HEK293 (cell line): ENCODE measurements at regions not wholly inside any gene's neighbourhood (a gene's known extent, or its start where the extent isn't known, plus 50 kb on each side); places are given as distances from the start of the nearest gene placed in this dataset.

Source experiments
- CTCF ChIA-PET: fragments of 350-600 bp; formaldehyde crosslinking; extraction: SDS; loops from one replicate; lab custom pipeline; 2021; ENCODE audit warnings: antibody characterized with exemption; lab: Yijun Ruan, JAX
- POLR2A ChIA-PET: fragments of 300-600 bp; formaldehyde crosslinking; extraction: SDS; loops from one replicate; lab custom pipeline; 2020; ENCODE audit warnings: antibody characterized with exemption, inconsistent platforms; lab: Yijun Ruan, JAX
- H3K27ac ChIP-seq: fragments of 200-500 bp; sonication (Bioruptor generic); 2 replicates; pipeline ENCODE4 v1.5.1; 2014; ENCODE audit warnings: low read depth, low read length, control low read depth, inconsistent platforms; ENCODE audit errors: extremely low read depth
- H3K36me3 ChIP-seq, 2 experiments: fragments of 200-500 bp in 1 of 2; sonication (Bioruptor generic) in 1 of 2; 1 replicate in 1 of 2; 2 replicates in 1 of 2; pipeline ENCODE4 v1.5.1; 2014 to 2017; ENCODE audit warnings: inconsistent platforms in 2 of 2, low read length in 2 of 2; ENCODE audit not compliant: control insufficient read depth in 2 of 2, insufficient read depth in 1 of 2
- H3K4me1 ChIP-seq: fragments of 200-500 bp; sonication (Bioruptor generic); 2 replicates; pipeline ENCODE4 v1.5.1; 2014; ENCODE audit warnings: mild to moderate bottlenecking, low read length, inconsistent platforms; ENCODE audit not compliant: control insufficient read depth, insufficient read depth
- H3K4me3 ChIP-seq: 2 replicates; pipeline ENCODE4 v1.5.1; 2011; ENCODE audit warnings: low read depth, mild to moderate bottlenecking, control low read depth, low read length, moderate library complexity
- H3K9me3 ChIP-seq: fragments of 200-500 bp; sonication (Bioruptor generic); 2 replicates; pipeline ENCODE4 v1.5.1; 2014; ENCODE audit warnings: low read depth, low read length, inconsistent platforms; ENCODE audit not compliant: control insufficient read depth, insufficient read depth
- EGR2 ChIP-seq: fragments of 450-650 bp; formaldehyde crosslinking; IDR thresholded peaks from 2 replicates; pipeline ENCODE4 v1.5.1; 2016; ENCODE audit warnings: low read depth, missing biosample characterization, missing genetic modification characterization
- GFI1B ChIP-seq: fragments of 450-650 bp; formaldehyde crosslinking; IDR thresholded peaks from 2 replicates; pipeline ENCODE4 v1.5.1; 2016; ENCODE audit warnings: missing biosample characterization, missing genetic modification characterization
- REPIN1 ChIP-seq: fragments of 450-650 bp; formaldehyde crosslinking; IDR thresholded peaks from 2 replicates; pipeline ENCODE4 v1.5.1; 2017; ENCODE audit warnings: missing biosample characterization, missing genetic modification characterization, low read depth
- TCF7L2 ChIP-seq: IDR thresholded peaks from 2 replicates; pipeline ENCODE4 v1.6.1; 2011; ENCODE audit warnings: low read depth, mild to moderate bottlenecking, inconsistent platforms, low read length, moderate library complexity, borderline replicate concordance
- ZBTB10 ChIP-seq: fragments of 450-650 bp; formaldehyde crosslinking; IDR thresholded peaks from 2 replicates; pipeline ENCODE4 v1.5.1; 2016; ENCODE audit warnings: missing biosample characterization, missing genetic modification characterization
- ZBTB17 ChIP-seq: fragments of 450-650 bp; formaldehyde crosslinking; IDR thresholded peaks from 2 replicates; pipeline ENCODE4 v1.5.1; 2016; ENCODE audit warnings: missing biosample characterization, missing genetic modification characterization
- ZBTB48 ChIP-seq: fragments of 450-650 bp; formaldehyde crosslinking; IDR thresholded peaks from 2 replicates; pipeline ENCODE4 v1.5.1; 2016; ENCODE audit warnings: missing biosample characterization, missing genetic modification characterization
- ZBTB49 ChIP-seq: fragments of 450-650 bp; formaldehyde crosslinking; IDR thresholded peaks from 2 replicates; pipeline ENCODE4 v1.5.1; 2016; ENCODE audit warnings: missing biosample characterization, missing genetic modification characterization, low read depth
- ZBTB7A ChIP-seq: fragments of 450-650 bp; formaldehyde crosslinking; IDR thresholded peaks from 2 replicates; pipeline ENCODE4 v1.5.1; 2016; ENCODE audit warnings: low read depth, missing biosample characterization, missing genetic modification characterization
- ZEB2 ChIP-seq: fragments of 450-650 bp; formaldehyde crosslinking; IDR thresholded peaks from 2 replicates; pipeline ENCODE4 v1.5.1; 2016; ENCODE audit warnings: missing biosample characterization, missing genetic modification characterization
- ZNF10 ChIP-seq: fragments of 450-650 bp; formaldehyde crosslinking; IDR thresholded peaks from 2 replicates; pipeline ENCODE4 v1.5.1; 2017; ENCODE audit warnings: missing biosample characterization, missing genetic modification characterization
- ZNF132 ChIP-seq: fragments of 450-650 bp; formaldehyde crosslinking; IDR thresholded peaks from 2 replicates; pipeline ENCODE4 v1.5.1; 2017; ENCODE audit warnings: missing biosample characterization, missing genetic modification characterization, borderline replicate concordance
- ZNF223 ChIP-seq: fragments of 450-650 bp; formaldehyde crosslinking; IDR thresholded peaks from 2 replicates; pipeline ENCODE4 v1.5.1; 2016; ENCODE audit warnings: missing biosample characterization, missing genetic modification characterization
- ZNF274 ChIP-seq, 2 experiments: fragments of 200-500 bp in 1 of 2; fragments of 450-650 bp in 1 of 2; sonication (Bioruptor generic) in 1 of 2; formaldehyde crosslinking in 1 of 2; IDR thresholded peaks; 2 replicates each; pipeline versions ENCODE4 v1.5.1 to v1.6.1; 2014 to 2016; ENCODE audit warnings: borderline replicate concordance in 1 of 2, inconsistent platforms in 1 of 2, low read length in 1 of 2, missing biosample characterization in 1 of 2, missing genetic modification characterization in 1 of 2
- ZNF362 ChIP-seq: fragments of 450-650 bp; formaldehyde crosslinking; IDR thresholded peaks from 2 replicates; pipeline ENCODE4 v1.5.1; 2016; ENCODE audit warnings: missing biosample characterization, missing genetic modification characterization
- ZNF404 ChIP-seq: fragments of 450-650 bp; formaldehyde crosslinking; IDR thresholded peaks from 2 replicates; pipeline ENCODE4 v1.5.1; 2017; ENCODE audit warnings: missing biosample characterization, missing genetic modification characterization
- ZNF549 ChIP-seq: fragments of 450-650 bp; IDR thresholded peaks from 2 replicates; pipeline ENCODE4 v1.5.1; 2018; ENCODE audit warnings: missing biosample characterization, missing genetic modification characterization, mild to moderate bottlenecking, inconsistent platforms, moderate library complexity
- ZNF561 ChIP-seq: fragments of 450-650 bp; IDR thresholded peaks from 2 replicates; pipeline ENCODE4 v1.5.1; 2018; ENCODE audit warnings: missing biosample characterization, missing genetic modification characterization, borderline replicate concordance
- ZNF571 ChIP-seq: fragments of 450-650 bp; formaldehyde crosslinking; IDR thresholded peaks from 2 replicates; pipeline ENCODE4 v1.5.0; 2017; ENCODE audit warnings: missing biosample characterization, missing genetic modification characterization
- ZNF610 ChIP-seq: fragments of 450-650 bp; formaldehyde crosslinking; IDR thresholded peaks from 2 replicates; pipeline ENCODE4 v1.5.1; 2016; ENCODE audit warnings: missing biosample characterization, missing genetic modification characterization, borderline replicate concordance
- ZNF629 ChIP-seq: fragments of 450-650 bp; formaldehyde crosslinking; IDR thresholded peaks from 2 replicates; pipeline ENCODE4 v1.5.1; 2017; ENCODE audit warnings: missing biosample characterization, missing genetic modification characterization
- TF ChIP-seq, protein P1 (sequence below): fragments of 450-650 bp; formaldehyde crosslinking; IDR thresholded peaks from 2 replicates; pipeline ENCODE4 v1.5.1; 2016; ENCODE audit warnings: missing biosample characterization, missing genetic modification characterization

GRCh38 chr2:79294994-79295393 lies 135.4 kb upstream of the REG3A start (continued):
- TF ChIP-seq, protein P1, sequence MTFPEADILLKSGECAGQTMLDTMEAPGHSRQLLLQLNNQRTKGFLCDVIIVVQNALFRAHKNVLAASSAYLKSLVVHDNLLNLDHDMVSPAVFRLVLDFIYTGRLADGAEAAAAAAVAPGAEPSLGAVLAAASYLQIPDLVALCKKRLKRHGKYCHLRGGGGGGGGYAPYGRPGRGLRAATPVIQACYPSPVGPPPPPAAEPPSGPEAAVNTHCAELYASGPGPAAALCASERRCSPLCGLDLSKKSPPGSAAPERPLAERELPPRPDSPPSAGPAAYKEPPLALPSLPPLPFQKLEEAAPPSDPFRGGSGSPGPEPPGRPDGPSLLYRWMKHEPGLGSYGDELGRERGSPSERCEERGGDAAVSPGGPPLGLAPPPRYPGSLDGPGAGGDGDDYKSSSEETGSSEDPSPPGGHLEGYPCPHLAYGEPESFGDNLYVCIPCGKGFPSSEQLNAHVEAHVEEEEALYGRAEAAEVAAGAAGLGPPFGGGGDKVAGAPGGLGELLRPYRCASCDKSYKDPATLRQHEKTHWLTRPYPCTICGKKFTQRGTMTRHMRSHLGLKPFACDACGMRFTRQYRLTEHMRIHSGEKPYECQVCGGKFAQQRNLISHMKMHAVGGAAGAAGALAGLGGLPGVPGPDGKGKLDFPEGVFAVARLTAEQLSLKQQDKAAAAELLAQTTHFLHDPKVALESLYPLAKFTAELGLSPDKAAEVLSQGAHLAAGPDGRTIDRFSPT, result no peak
- TF ChIP-seq ZNF274 (IDR thresholded peaks at IDR 0.05; ENCODE audit: low read length) (no peak), ZNF274 (tag by site-specific recombination; IDR thresholded peaks at IDR 0.05; ENCODE audit: borderline replicate concordance) (no peak), TCF7L2 (no peak)

- CTCF ChIA-PET, result interaction anchor here (1.6 kb wide), 1 partner anchor 38 kb away, joined by 3 read pairs; no protein-coding TSS in a partner anchor
Observed at GRCh38 chr2:79292958-79293315, 133.4 kb upstream of the REG3A start.

DNA sequence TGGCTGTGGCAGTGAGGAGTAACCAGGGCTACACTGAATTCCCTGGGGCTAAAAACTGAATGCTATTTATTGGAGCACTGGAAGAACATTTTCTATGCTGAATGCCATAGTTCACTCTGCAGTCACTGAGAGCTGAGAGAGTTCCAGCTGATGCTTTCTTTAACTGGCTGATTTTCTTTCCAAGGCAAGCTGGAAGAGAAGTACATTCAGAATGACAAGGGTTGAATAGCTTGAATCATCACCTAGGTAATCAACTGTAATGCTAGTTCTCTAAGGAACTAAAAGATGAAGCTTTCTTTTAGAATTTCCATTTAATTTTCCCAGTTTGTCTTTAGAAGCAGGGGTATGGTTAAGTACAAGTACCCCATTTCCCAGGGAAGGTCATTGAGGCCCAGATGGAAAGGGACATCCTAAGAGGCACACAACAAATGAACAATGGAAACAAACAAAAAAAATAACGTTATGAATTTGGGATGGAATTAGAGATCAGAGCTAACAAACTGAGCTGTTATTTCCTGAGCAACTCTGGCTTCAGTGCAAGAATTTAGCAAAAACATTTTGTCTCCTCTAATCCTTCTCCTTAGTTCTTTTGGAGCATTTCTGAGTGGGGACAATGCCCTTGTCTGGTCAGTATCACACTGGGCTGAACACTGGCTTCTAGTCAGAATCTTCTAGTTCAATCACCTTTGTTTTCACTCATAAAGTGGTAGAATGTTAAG lies 132.8 kb upstream of the REG3A start:
- no peak overlapping the region for H3K4me3 ChIP-seq
- H3K4me1 ChIP-seq, result no peaks in the 10 kb centered on the region
- ChIA-PET CTCF (interaction anchor here (0.7 to 1.6 kb wide), 2 partner anchors 38 to 548 kb away, joined by 3 to 4 read pairs; no protein-coding TSS in a partner anchor), POLR2A (no interaction called here)
- no peaks in the 10 kb centered on the region for H3K36me3 ChIP-seq
- no peaks in the 10 kb centered on the region for H3K9me3 ChIP-seq
- H3K27ac ChIP-seq, result no peak overlapping the region
- TF ChIP-seq GFI1B (tag by site-specific recombination) (no peak), ZNF571 (tag by site-specific recombination) (no peak), ZNF10 (tag by site-specific recombination) (no peak), ZEB2 (tag by site-specific recombination) (no peak), ZNF629 (tag by site-specific recombination) (no peak), ZBTB48 (tag by site-specific recombination) (no peak), ZNF549 (tag by site-specific recombination) (no peak), EGR2 (tag by site-specific recombination) (no peak), ZBTB7A (no peak), REPIN1 (no peak), ZNF362 (tag by site-specific recombination) (no peak)

More at GRCh38 chr2:79292958-79293315, 133.4 kb upstream of the REG3A start:
- POLR2A ChIA-PET, result interaction anchor here (0.5 kb wide), 1 partner anchor 57 kb away, joined by 8 read pairs; no protein-coding TSS in a partner anchor
- no peak for TF ChIP-seq ZNF610
- no peak for TF ChIP-seq ZBTB10 (tag by site-specific recombination)
- TF ChIP-seq ZNF223, result no peak
- no peak for TF ChIP-seq ZNF561
- TF ChIP-seq ZNF404 (tag by site-specific recombination), result no peak
- no peak for TF ChIP-seq ZBTB49
- no peak for TF ChIP-seq ZNF132 (tag by site-specific recombination)
- no peak for TF ChIP-seq ZBTB17 (tag by site-specific recombination)
- H3K4me1 ChIP-seq, result no peaks in the 10 kb centered on the region
- H3K9me3 ChIP-seq, result no peaks in the 10 kb centered on the region
- H3K36me3 ChIP-seq, result no peaks in the 10 kb centered on the region
- H3K4me3 ChIP-seq, result no peak overlapping the region
- H3K27ac ChIP-seq, result no peak overlapping the region
